Amniotic epithelial cell (primary cell): ENCODE measurements at regions not wholly inside any gene's neighbourhood (a gene's known extent, or its start where the extent isn't known, plus 50 kb on each side); places are given as distances from the start of the nearest gene placed in this dataset.

Experiments used
- DNase-seq: peaks from one replicate; pipeline ENCODE4 v3.0.0-alpha.2; 2010; ENCODE audit warnings: low read depth

DNA sequence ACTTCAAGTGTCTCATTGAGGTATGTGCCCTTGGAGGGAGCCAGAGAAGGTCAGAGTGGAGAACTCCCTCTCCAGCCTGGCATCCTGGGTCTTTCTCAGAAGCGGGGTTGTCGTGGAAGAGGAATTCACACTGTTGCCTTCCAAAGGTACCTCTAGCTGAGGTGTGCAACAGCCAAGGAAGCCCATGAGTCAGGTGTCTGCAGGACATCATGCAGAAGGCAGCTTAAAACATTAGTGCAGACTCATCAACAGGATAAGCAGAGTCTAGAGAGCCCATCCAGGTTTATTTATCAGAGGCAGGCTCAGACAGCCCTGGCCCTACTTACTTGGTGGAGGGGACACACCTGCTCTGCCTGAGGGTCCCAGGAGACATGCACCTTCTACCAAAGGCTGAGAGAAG, 95.6 kb upstream of the TPM1 start:
- DNase-seq, result no peak

DNA sequence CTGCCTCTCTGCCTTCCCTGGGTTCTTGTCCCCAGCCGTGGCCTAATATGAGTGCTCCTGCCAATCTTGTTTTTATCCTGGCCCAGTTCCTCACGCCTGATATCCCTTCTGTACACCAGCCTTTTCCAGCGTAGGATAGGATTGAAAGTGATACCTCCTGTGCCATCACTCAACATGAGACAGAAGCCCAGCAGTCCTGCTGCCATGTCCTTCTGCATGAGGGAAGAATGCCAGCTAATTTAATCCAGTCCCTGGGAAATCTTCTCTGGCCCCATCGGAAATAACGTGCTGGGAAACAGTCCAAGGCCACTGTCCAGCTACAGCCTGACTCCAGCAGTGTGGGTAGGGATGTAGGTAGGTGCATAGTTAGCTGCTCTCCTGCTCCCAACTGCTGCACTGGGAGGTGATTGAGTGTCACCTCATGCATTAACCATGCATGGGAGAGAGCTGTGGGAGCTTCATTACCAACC, 92.0 kb upstream of the TPM1 start:
- DNase-seq, result no peak

DNA sequence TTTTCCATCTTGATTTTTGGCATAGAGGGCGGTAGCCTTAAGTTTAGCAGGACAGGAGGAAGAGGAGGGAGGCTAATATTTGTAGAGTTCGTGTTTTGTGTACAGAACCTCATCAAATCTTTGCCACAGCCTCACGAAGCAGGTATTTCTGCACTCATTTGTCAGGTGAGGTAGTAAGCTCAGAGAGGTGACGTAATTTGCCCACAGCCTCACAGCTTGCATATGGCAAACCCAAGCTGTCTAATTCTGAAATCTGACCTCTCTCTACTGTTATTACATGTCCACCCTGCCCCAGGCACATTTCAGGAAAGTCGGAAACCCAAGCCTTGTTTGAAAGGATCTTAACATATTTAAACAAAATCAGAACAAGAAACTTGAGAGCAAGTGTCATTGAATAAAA, 91.1 kb upstream of the TPM1 start:
- no peak for DNase-seq

DNA sequence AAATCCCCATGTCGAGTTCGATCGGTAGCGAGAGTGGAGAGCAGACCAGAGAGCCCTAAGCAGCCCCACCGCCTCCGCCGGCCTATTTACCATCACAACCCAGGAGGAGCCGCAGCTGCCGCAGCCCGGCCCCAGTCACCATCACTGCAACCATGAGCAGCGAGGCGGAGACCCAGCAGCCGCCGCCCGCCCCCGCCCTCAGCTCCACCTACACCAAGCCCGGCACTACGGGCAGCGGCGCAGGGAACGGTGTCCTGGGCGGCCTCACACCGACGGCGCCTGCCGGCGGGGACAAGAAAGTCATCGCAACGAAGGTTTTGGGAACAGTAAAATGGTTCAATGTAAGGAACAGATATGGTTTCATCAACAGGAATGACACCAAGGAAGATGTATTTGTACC, 89.5 kb upstream of the TPM1 start:
- no peak for DNase-seq

DNA sequence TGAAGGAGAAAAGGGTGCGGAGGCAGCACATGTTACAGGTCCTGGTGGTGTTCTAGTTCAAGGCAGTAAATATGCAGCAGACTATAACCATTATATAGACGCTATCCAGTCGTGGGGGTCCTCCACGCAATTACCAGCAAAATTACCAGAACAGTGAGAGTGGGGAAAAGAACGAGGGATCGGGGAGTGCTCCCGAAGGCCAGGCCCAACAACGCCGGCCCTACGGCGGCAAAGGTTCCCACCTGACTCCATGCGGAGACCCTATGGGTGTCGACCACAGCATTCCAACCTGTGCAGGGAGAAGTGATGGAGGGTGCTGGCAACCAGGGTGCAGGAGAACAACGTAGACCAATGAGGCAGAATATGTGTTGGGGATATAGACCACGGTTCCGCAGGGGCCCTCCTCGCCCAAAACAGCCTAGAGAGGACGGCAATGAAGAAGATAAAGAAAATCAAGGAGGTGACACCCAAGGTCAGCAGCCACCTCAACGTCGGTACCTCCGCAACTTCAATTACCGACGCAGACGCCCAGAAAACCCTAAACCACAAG, 89.0 kb upstream of the TPM1 start:
- no peak for DNase-seq

DNA sequence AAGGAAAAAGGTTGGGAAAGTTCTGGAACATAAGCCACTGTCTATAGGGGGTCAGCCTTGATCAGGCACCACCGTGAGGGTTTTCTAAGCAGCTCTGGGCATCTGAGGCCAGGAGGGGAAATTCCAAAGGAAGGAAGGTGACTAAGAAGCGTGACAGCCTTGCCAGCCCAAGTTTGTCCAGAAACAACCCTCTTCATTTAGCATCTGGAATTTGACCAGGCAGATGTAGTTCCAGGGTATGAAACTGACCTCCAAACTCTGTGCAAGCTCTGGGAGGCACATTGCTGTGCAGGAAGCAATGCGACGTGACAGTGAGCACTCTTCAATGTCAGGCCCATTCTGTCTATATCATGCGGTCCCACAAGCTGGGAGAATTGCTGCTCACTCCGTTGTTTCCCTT, 85.4 kb upstream of the TPM1 start:
- DNase-seq, result no peak

DNA sequence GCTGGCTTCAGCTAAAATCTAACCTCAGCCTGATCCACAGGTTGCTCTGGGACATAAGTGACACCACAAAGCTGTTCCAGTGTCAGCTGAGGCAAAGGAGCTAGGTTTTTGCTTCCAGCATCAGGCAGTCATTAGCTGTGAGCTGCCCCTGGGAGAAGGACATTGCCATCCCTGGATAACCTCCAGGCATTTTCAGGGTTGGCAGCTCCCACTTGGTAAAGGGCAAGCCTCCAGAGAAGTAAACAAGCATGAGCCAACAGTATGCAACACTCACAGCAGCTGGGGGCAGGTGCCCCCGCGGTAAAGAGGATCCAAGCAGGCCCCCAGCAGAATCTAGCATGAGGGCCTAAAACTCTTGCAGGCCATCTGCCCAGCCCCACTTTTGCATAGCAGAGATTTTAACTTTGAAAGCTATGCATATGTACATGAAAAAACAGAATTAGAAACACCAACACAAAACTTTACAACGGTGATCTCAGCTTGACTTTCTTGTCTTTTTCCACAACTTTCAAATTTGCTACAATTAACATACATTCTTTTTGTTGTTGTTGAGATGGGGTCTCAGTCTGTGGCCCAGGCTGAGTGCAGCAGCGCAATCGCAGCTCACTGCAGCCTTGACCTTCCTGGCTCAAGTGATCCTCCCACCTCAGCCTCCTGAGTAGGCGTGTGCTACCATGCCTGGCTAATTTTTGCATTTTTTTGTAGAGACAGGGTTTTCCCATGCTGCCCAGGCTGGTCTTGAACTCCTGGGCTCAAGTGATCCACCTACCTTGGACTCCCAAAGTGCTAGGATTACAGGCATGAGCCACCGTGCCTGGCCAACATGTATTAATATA, 83.8 kb upstream of the TPM1 start:
- DNase-seq, result no peak

DNA sequence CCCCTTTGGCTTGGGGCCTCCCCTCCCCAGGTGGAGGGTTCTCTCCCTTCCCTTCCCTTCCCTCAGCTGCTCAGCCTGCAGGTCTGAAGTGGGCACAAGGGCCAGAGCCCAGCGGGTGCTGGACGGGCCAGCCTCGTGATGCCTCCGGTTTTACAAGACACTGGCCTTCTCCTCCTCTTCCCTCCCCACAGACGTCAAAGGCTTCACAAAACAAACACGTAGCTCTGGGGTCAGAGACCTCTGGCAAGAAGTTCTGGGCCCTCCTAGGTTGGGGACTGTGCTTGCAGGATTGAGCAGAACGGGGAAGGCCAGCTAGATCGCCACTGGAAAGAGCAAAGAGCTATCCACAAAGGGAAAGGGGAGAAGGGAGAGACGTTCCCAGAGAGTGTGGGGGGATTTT, 81.4 kb upstream of the TPM1 start:
- DNase-seq, result no peak

DNA sequence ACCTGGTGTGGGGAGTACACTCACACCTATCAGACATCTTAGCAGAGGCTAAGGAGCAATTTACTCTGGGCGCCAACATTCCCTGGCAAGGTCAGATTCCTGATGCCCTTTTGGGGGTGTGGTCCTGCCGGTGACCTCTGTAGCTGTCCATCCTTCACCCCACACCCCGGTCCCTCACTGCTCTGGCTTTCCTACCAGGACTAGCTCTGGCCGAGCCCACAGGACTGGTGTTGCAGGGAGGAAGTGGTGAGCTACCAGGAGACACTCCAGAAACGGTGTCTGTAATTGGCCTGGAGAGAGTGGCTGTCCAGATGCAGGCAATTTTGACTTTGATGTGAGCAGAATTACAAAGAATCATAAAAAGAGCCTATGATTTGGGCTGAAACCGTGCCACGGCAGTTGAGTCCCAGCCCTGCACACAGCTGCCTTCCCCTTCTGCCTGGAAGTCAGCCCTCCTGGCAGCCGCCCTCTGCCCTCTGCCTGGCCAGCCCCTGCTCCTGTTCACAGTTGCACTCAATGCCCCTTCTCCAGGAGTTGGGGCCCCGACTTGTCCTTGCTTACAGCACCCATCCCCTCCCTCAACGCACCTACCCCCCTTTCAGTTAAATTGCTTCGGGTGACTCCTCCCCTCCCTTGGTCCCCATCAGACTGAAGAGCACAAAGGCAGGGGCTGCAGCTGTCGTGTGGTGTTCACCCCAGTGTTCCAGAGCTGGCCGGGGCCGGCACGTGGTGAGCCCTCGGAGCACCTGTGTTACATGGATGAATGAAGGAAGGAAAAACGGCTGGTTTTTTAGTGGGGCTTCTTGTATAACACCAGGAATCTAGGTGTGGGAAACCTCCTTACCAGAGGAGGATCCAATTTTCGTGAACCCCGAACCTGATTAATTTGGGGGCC, 80.2 kb upstream of the TPM1 start:
- DNase-seq, result no peak

DNA sequence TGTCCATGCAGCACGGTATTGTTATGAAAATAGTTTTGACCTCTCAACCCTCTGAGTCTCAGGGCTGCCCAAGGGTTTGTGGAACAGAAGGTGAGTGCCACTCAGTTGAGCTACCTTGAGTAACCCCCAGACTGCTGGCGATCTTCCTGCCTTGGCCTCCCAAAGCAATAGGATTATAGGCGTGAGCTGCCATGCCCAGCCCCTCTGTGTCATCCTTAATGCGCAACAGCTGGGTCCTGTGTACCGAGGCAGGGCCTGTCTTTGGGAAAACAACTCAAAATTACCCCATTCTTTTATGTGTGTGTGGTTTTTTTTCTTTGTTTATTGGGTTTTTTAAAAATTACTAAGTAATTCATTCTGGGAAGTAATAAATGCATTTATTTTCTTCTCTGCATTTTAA, 78.3 kb upstream of the TPM1 start:
- no peak for DNase-seq

DNA sequence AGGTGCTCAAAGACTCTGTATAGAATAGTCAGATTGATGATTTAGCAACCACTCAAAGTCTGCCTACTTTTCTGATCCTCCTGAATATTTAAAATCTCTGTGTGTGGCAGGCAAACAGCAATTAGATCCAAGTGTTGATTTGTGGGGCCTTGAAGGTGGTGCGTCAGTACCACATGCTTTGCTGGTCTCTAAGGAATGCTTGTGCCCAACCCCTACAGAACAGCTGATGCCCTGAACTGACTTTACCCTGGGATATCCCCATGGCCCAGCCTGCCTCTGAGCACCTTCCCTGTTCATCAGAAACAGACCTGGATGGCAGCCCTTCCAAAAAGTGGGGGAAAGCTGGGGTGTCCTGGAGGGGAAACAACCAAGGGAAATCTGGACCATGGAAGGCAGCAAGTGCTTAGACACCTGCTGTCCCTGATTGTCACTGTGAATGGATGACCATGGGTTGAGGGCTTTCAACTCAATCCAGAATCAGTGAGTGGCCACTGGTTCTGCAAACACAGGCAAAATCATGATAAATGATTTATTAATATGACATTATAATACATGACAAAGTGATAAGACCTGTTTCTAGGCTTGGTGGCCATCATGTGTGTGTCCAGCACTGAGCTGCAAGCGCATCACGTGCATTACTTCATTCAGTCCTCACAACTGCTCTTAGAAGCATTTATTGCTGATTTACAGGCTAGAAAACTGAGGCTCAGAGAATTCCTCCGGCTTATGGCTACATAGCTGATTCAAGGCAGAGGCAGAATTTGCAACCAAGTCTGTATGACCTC, 76.1 kb upstream of the TPM1 start:
- DNase-seq, result no peak

DNA sequence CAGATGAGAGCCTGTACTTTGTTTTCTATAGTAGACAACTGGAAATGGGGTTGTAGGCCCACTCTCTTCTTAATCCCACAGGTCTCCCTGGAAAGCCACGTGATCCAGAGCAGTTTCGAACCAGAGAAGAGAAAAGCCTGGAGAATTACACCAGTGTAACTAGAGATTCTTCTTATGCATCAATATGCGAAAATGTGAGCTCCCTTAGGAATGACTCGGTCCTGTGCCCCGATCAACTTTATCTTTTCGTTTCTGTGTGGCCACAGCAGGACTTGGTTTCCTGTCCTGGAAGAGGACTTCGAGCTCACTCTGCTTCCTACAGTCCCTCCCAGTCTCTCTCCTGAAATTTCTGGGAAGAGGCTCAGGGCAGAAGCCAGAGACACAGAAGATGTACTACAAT, 73.8 kb upstream of the TPM1 start:
- DNase-seq, result no peak

DNA sequence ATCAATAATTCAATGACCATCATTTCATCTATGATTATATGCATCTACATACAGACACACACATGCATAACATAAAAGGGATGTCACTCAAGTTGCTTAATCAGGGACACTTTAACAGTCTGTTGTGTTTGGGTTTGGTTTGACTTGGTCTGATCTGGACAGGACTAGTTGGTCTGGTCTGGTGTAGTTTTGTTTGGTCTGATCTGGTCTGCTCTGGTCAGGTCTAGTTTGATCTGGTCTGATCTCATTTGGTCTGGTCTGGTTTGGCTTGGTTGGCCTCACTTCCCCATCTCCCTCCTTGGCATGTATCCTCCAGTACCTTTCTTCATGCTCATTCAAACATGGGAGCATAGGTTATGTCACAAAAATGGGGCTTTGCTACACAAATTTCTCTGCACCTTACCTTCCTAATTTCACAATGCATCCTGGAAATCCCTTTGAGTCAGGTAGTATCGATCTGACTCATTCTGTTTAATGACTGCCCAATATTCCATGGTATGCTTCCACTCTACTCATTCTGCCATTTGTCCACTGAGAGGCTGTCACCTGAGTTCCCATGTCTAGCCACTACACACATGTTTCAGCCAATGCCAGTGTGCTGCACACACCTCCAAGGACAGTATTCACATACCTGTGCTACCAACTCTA, 73.0 kb upstream of the TPM1 start:
- DNase-seq, result no peak

DNA sequence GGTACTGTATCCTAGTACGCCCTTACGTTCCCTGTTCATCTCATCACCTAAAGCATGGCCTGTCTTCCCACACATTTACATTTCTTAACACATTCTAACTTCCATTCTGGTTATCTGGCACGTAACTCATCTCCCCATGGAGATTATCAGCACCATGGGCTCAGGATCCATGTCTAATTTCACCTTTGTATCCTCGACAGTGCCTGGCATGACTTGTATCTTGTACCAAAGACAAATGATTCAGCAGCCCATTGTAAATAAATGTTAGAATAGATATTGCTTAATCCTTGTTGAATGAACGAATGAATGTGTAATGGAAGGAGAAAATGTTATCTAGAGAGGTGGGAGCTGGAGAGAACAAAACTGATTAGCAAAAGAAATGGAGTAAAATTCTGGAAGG, 69.7 kb upstream of the TPM1 start:
- peak; percentile 92 for DNase-seq

DNA sequence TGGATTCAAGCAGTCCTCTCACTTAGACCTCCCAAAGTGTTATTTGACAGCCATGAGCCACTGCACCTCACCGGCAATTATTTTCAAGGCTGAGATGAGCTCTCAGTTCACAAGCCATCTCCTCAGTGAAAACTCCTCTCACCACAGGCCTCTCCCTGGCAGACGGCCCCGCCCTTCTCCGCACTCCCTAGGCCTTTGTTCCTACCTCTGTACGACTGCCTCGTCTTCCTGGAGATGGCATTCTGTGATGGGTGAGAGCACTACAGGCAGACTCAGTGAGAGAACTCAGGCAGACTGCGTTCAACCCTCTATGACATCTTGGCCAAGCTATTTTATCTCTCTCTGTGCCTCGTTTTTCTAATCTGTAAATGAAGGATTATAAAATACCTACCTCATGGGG, 67.0 kb upstream of the TPM1 start:
- DNase-seq, result no peak

DNA sequence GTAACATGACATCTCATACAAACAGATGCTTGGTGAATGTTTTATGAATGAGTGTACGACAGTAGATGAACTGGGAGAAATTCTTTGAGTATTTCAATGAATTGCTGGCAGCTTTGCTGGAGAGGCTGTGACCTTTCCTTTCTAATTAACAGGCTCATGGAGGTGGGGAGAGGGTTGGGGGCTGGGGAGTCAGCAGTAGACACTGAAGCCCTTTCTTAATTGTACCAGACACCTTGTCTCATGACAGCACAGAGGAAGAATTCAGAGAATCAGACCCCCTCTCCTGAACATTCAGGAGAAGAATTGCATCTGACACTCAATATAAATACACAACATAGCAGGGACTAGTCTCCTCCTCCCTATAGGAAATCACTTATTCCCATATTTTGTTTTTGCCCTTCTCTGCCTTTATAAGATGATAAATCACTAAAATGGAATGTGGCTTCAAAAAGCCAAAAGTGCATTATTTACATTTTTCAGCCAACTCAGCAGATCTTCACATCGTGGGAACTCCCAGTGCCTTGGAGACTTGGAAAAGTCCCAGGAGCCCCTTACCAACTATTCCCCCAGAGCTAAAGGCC, 66.2 kb upstream of the TPM1 start:
- peak; percentile 63 for DNase-seq

DNA sequence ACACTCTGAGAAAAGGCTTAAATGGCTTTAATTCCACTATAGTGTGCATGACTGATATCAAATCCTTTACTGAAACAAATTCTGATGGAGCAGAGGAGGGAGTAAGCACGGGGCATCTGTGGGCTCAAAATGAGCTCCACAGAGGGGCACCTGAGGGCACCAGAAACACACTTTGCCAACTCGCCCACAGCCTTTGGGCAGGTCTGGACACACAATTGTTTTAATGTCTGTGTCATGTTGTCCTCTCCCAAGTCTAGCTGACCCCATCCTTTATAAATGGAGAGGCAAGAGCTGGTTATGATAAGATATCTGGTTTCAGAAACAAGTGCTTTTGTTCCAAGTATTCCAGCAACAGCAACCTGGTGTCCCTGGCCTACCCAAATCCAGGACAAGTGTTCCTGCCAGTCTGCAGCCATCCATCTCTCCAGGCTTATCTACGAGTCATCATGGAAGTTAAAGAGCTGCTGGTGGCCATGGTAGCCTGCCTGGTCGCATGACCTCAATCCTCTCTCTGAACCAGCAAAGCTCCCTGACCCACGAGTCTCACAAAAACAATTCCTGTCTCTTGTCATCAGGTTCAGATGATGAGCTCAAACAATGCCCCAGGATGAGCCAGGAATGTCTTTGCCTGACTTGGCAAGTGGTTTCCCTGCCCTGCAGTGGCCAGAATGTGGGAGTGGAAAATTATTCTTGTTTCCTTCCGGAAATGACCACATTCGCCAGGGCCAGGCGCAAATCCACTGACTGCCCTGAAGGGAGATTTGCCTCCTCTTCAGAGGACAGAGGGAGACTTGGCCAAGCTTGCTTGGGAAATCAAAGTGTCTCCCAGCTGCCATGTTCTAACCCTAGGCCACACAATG, 64.4 kb upstream of the TPM1 start:
- DNase-seq, result peak; percentile 33

DNA sequence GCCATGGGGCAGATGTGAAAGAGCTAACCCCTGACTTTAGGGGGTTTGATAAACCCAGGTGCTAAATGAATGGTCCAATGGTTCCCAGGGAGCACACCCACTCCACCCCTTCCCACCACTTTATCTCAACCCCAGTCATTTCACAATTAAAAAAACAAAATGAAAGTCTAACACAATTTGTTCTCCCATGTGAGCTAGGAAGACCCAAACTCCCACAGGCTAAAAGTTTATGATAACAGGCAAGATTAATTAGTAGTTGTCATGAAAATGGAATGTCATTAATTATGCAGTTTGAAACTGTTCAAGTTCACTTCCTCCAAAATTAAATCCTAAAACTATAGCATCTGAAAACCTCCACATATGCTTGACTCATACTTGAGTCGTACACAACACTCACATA, 63.3 kb upstream of the TPM1 start:
- DNase-seq, result peak; percentile 76

DNA sequence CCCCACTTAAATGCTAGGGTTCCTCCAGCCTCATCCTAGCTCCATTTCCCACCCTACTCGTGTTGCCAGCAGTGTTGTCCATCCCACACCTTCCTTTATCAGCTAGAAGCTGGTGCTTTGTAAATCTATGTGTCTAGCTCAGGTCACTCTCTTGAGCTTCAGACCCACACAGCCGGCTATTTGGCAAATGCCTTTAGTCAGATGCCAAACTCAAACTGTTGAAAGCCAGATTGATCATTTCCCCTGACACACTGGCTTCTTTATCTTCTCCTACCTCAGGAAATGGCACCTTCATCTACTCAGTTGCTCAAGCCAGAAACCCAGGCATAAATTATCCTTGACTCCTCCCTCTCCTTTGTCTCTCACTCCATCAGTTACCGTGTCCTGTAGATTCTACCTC, 61.5 kb upstream of the TPM1 start:
- peak; percentile 37 for DNase-seq

DNA sequence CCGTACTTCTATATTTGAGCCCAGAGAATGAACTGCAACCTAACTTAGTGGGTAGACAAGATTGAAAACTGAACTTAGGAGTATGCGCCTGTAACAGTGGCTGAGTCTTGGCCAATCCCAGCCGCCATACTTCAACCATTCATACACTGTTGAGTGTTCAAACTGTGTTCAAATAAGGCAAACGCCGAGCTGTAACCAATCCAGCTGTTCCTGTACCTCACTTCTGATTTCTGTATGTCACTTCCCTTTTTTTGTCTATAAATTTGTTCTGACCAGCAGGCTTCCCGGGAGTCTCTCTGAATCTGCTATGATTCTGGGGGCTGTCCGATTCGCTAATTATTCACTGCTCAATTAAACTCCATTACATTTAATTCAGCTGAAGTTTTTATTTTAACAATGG, 58.6 kb upstream of the TPM1 start:
- DNase-seq, result no peak
